Lung (tissue), 11 donors: ENCODE measurements at regions not wholly inside any gene's neighbourhood (a gene's known extent, or its start where the extent isn't known, plus 50 kb on each side); places are given as distances from the start of the nearest gene placed in this dataset.
A peak's percentile ranks its signal among the peaks of the same experiment; 100 is the strongest.

Source experiments
- ATAC-seq: fragments of 200-7000 bp; cut with Tn5 transposase; one replicate; pipeline ENCODE4 v1.9.1; 2020; ENCODE audit warnings: moderate number of reproducible peaks; ENCODE audit not compliant: insufficient read depth, low FRiP score
- DNase-seq, 3 donors: peaks; one replicate each; pipeline ENCODE4 v3.0.0-alpha.2; 2013 to 2017
- H3K27ac ChIP-seq, 2 donors: one replicate each; pipeline ENCODE4 v1.5.1; 2013; ENCODE audit warnings: mild to moderate bottlenecking in 2 of 2, moderate library complexity in 2 of 2, control low read depth in 1 of 2, inconsistent platforms in 1 of 2, low read depth in 1 of 2, low read length in 1 of 2
- H3K27me3 ChIP-seq, 3 donors: one replicate each; pipeline ENCODE4 v1.5.1; 2013; ENCODE audit warnings: low read length in 2 of 3; ENCODE audit not compliant: control insufficient read depth in 3 of 3, insufficient read depth in 3 of 3
- H3K36me3 ChIP-seq, 4 donors: one replicate each; pipeline ENCODE4 v1.5.1; 2013; ENCODE audit warnings: low read length in 4 of 4, mild to moderate bottlenecking in 1 of 4, moderate library complexity in 1 of 4; ENCODE audit not compliant: control insufficient read depth in 4 of 4, insufficient read depth in 4 of 4
- H3K4me1 ChIP-seq, 5 donors: one replicate each; pipeline ENCODE4 v1.5.1; 2013; ENCODE audit warnings: low read length in 5 of 5, mild to moderate bottlenecking in 2 of 5, moderate library complexity in 1 of 5; ENCODE audit not compliant: control insufficient read depth in 5 of 5, insufficient read depth in 5 of 5
- H3K4me3 ChIP-seq: one replicate; pipeline ENCODE4 v1.5.1; 2013; ENCODE audit warnings: mild to moderate bottlenecking, control low read depth, moderate library complexity
- H3K9ac ChIP-seq, 2 donors: one replicate each; pipeline ENCODE4 v1.5.1; 2013; ENCODE audit warnings: low read length in 2 of 2, control low read depth in 1 of 2; ENCODE audit not compliant: insufficient read depth in 1 of 2
- H3K9me3 ChIP-seq, 4 donors: one replicate each; pipeline ENCODE4 v1.5.1; 2013; ENCODE audit warnings: low read length in 3 of 4, mild to moderate bottlenecking in 1 of 4, moderate library complexity in 1 of 4; ENCODE audit not compliant: control insufficient read depth in 4 of 4, insufficient read depth in 3 of 4
- CTCF ChIP-seq: IDR thresholded peaks from 2 replicates; pipeline ENCODE4 v1.5.1; 2012; ENCODE audit warnings: mild to moderate bottlenecking; ENCODE audit errors: control extremely low read depth, extremely low read depth
- WGBS, 2 donors: extraction: QIAGEN DNeasy Blood & Tissue Kit; methylation state at CpG; one replicate each; pipeline ENCODE4 v1.1.7; 2013; 5-methylcytosine and 5-hydroxymethylcytosine counted together
- donor health status: control.
- donor health status: control.
- donor health status: Bipolar disorder and iron deficiency.
- donor health status: healthy.
- donor health status: DM: yes; HTN: yes; CAD: no.

DNA sequence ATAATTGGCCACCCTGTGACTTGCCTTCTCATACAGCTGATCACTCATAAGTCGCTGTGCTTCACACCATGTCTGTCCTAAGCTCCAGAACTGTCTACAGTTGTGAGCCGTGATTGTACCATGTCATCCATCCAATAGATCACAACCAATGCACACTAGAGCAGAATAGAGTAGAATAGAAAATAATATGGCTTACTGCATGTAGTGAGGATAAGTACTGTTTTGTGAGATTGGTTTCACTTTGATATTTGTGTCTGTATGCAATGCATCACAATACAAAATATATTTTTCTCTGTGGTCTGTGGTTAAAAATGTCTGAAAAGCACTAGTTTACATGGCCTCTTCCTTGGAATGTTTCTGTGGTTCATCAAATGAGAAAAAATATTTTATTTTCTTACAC is 237.6 kb upstream of the PRKD1 start:
- WGBS, 2 donors = 91 to 98% methylated on average over 2 of the region's 2 CpGs
- no peak for TF ChIP-seq CTCF
- no peak for ATAC-seq
- Histone ChIP-seq H3K36me3 (no peaks in the 10 kb centered on the region), H3K9me3 (peaks cover 0 to 8% (median 3%) of the 10 kb centered on the region in 4 donors), H3K27me3 (no peaks in the 10 kb centered on the region), H3K4me3 (no peak overlapping the region), H3K9ac (no peak overlapping the region), H3K27ac (no peak overlapping the region), H3K4me1 (no peaks in the 10 kb centered on the region)
- DNase-seq = no peak

DNA sequence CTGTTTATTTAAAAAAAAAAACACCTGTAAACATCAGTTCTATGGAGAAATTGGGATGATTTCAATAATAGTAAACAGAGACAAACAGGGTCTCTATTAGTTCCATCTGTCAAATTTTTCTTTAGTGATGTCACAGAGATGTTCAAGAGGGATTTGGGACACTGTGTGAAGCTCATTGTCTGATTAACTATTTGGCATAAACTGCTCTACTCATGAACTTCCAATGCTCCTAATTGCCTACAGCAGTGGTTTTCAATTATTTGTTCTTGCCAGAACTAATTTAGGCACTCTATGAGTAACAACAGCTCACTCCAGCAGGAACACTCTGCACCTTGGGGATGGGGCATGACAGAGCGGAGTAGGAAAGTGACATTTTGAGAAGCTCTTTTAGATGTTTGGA is 250.1 kb upstream of the PRKD1 start:
- Histone ChIP-seq H3K4me1 (no peaks in the 10 kb centered on the region), H3K9me3 (no peaks in the 10 kb centered on the region), H3K27me3 (no peaks in the 10 kb centered on the region), H3K4me3 (no peak overlapping the region), H3K27ac (no peak overlapping the region), H3K36me3 (no peaks in the 10 kb centered on the region), H3K9ac (no peak overlapping the region)
- ATAC-seq (no peak), DNase-seq (no peak)
- TF ChIP-seq CTCF = no peak
- WGBS, 2 donors = 98 to 100% methylated on average over 1 of the region's 1 CpG

- 61% methylated on average over 4 of the region's 4 CpGs for WGBS, 2 donors
- Histone ChIP-seq H3K4me1 (no peaks in the 10 kb centered on the region), H3K4me3 (no peak overlapping the region), H3K27me3 (no peaks in the 10 kb centered on the region), H3K9me3 (no peaks in the 10 kb centered on the region), H3K36me3 (no peaks in the 10 kb centered on the region), H3K27ac (no peak overlapping the region), H3K9ac (no peak overlapping the region)
- TF ChIP-seq CTCF = no peak
- ATAC-seq (no peak), DNase-seq (peak in 1 of 3 donors; percentile 1)
These were observed 251.9 kb upstream of the PRKD1 start for GRCh38 chr14:30179381-30180130.

- no peak for ATAC-seq
- no peaks in the 10 kb centered on the region for H3K4me1 ChIP-seq
- H3K9ac ChIP-seq = no peak overlapping the region
These were observed 252.6 kb upstream of the PRKD1 start for GRCh38 chr14:30180219-30180618.

More at GRCh38 chr14:30180219-30180618, 252.6 kb upstream of the PRKD1 start:
- Histone ChIP-seq H3K36me3 (no peaks in the 10 kb centered on the region), H3K27me3 (no peaks in the 10 kb centered on the region), H3K4me3 (no peak overlapping the region), H3K9me3 (no peaks in the 10 kb centered on the region), H3K27ac (no peak overlapping the region)
- no peak for TF ChIP-seq CTCF
- DNase-seq = no peak
- 50% methylated on average over 2 of the region's 2 CpGs for WGBS, 2 donors
